Peyer's patch (tissue), 4 donors: ENCODE measurements at regions not wholly inside any gene's neighbourhood (a gene's known extent, or its start where the extent isn't known, plus 50 kb on each side); places are given as distances from the start of the nearest gene placed in this dataset.

Experiments
- DNase-seq, 3 donors: peaks; one replicate each; pipeline ENCODE4 v3.0.0-alpha.2; 2017 to 2019
- H3K27ac ChIP-seq, 4 donors: fragments of 200-600 bp; sonication (generic); one replicate each; pipeline ENCODE4 v1.5.1; 2016 to 2019
- H3K27me3 ChIP-seq, 2 donors: fragments of 200-600 bp; sonication (generic); one replicate each; pipeline ENCODE4 v1.5.1; 2019
- H3K36me3 ChIP-seq, 3 donors: fragments of 200-600 bp; sonication (generic); one replicate each; pipeline ENCODE4 v1.5.1; 2016 to 2019
- H3K4me1 ChIP-seq, 4 donors: fragments of 200-600 bp; sonication (generic); one replicate each; pipeline ENCODE4 v1.5.1; 2016 to 2019
- H3K4me3 ChIP-seq, 4 donors: fragments of 200-600 bp; sonication (generic); 1 replicate in 3 of 4; 2 replicates in 1 of 4; pipeline ENCODE4 v1.5.1; 2016 to 2019; ENCODE audit warnings: mild to moderate bottlenecking in 1 of 4
- H3K9me3 ChIP-seq, 4 donors: fragments of 200-600 bp; sonication (generic); one replicate each; pipeline ENCODE4 v1.5.1; 2016 to 2019; ENCODE audit warnings: mild to moderate bottlenecking in 1 of 4
- CTCF ChIP-seq, 6 experiments: fragments of 450-650 bp in 4 of 6; fragments of 200-600 bp in 2 of 6; sonication (generic) in 1 of 6; IDR thresholded peaks; one replicate each; pipeline ENCODE4 v1.5.1; 2017 to 2019; ENCODE audit warnings: antibody characterized with exemption in 6 of 6, mild to moderate bottlenecking in 3 of 6, moderate library complexity in 1 of 6
- POLR2A ChIP-seq, 2 donors: fragments of 450-650 bp; IDR thresholded peaks; one replicate each; pipeline ENCODE4 v1.5.1; 2017; ENCODE audit warnings: antibody characterized with exemption in 2 of 2, mild to moderate bottlenecking in 2 of 2, moderate library complexity in 2 of 2

GRCh38 chr13:109547942-109548341, 238.4 kb downstream of the IRS2 start:
- Histone ChIP-seq H3K36me3 (no peaks in the 10 kb centered on the region), H3K9me3 (no peaks in the 10 kb centered on the region), H3K27ac (no peak overlapping the region), H3K4me3 (no peak overlapping the region), H3K4me1 (no peaks in the 10 kb centered on the region), H3K27me3 (no peaks in the 10 kb centered on the region)
- no peak for DNase-seq
- no peak for TF ChIP-seq CTCF (IDR thresholded peaks at IDR 0.05)

- no peak for TF ChIP-seq CTCF (IDR thresholded peaks at IDR 0.05)
- TF ChIP-seq POLR2A (IDR thresholded peaks at IDR 0.05) = no peak
- H3K27me3 ChIP-seq = no peaks in the 10 kb centered on the region
- DNase-seq = no peak
- no peaks in the 10 kb centered on the region for H3K9me3 ChIP-seq
- H3K4me3 ChIP-seq = no peak overlapping the region
- no peaks in the 10 kb centered on the region for H3K36me3 ChIP-seq
- H3K4me1 ChIP-seq = no peaks in the 10 kb centered on the region
- no peak overlapping the region for H3K27ac ChIP-seq
These were observed 240.5 kb downstream of the IRS2 start for GRCh38 chr13:109545931-109546330.

- no peak for TF ChIP-seq POLR2A (IDR thresholded peaks at IDR 0.05)
- no peak for TF ChIP-seq CTCF (IDR thresholded peaks at IDR 0.05)
- H3K9me3 ChIP-seq = no peaks in the 10 kb centered on the region
- no peak overlapping the region for H3K27ac ChIP-seq
- no peak for DNase-seq
- H3K4me3 ChIP-seq = no peak overlapping the region
- H3K4me1 ChIP-seq = no peaks in the 10 kb centered on the region
- no peaks in the 10 kb centered on the region for H3K27me3 ChIP-seq
- H3K36me3 ChIP-seq = no peaks in the 10 kb centered on the region
These were observed 245.3 kb downstream of the IRS2 start for GRCh38 chr13:109541081-109541480.

GRCh38 chr13:109537584-109537983, 248.8 kb downstream of the IRS2 start:
- H3K9me3 ChIP-seq = no peaks in the 10 kb centered on the region
- H3K27me3 ChIP-seq = no peaks in the 10 kb centered on the region
- no peak overlapping the region for H3K27ac ChIP-seq
- no peaks in the 10 kb centered on the region for H3K36me3 ChIP-seq
- no peak for DNase-seq
- H3K4me1 ChIP-seq = no peaks in the 10 kb centered on the region
- H3K4me3 ChIP-seq = no peak overlapping the region
- TF ChIP-seq CTCF (IDR thresholded peaks at IDR 0.05) = no peak
- no peak for TF ChIP-seq POLR2A (IDR thresholded peaks at IDR 0.05)

GRCh38 chr13:109533350-109533749, 253.0 kb downstream of the IRS2 start:
- TF ChIP-seq CTCF (IDR thresholded peaks at IDR 0.05) (no peak), POLR2A (IDR thresholded peaks at IDR 0.05) (no peak)
- Histone ChIP-seq H3K27ac (no peak overlapping the region), H3K9me3 (no peaks in the 10 kb centered on the region), H3K36me3 (no peaks in the 10 kb centered on the region), H3K4me3 (no peak overlapping the region), H3K4me1 (no peaks in the 10 kb centered on the region), H3K27me3 (no peaks in the 10 kb centered on the region)
- no peak for DNase-seq

GRCh38 chr13:109529964-109530363, 256.4 kb downstream of the IRS2 start:
- Histone ChIP-seq H3K27ac (no peak overlapping the region), H3K4me1 (no peaks in the 10 kb centered on the region), H3K36me3 (no peaks in the 10 kb centered on the region), H3K4me3 (no peak overlapping the region), H3K9me3 (no peaks in the 10 kb centered on the region), H3K27me3 (no peaks in the 10 kb centered on the region)
- DNase-seq = no peak
- no peak for TF ChIP-seq POLR2A (IDR thresholded peaks at IDR 0.05)
- TF ChIP-seq CTCF (IDR thresholded peaks at IDR 0.05) = no peak
